SK-N-MC (cell line): ENCODE measurements at regions not wholly inside any gene's neighbourhood (a gene's known extent, or its start where the extent isn't known, plus 50 kb on each side); places are given as distances from the start of the nearest gene placed in this dataset.

Experiments used
- DNase-seq: peaks from one replicate; pipeline ENCODE4 v3.0.0-alpha.2; 2011; ENCODE audit warnings: low read depth, low spot score
- H3K27ac ChIP-seq: fragments of 200-600 bp; sonication (generic); 2 replicates; pipeline ENCODE4 v1.5.1; 2016; ENCODE audit warnings: mixed run types
- H3K36me3 ChIP-seq: fragments of 200-600 bp; sonication (generic); 2 replicates; pipeline ENCODE4 v1.6.1; 2017; ENCODE audit warnings: antibody characterized with exemption, low read length, mixed read lengths; ENCODE audit not compliant: insufficient read depth
- H3K4me3 ChIP-seq: fragments of 200-600 bp; sonication (generic); 2 replicates; pipeline ENCODE4 v1.5.1; 2016
- H3K9ac ChIP-seq: fragments of 200-600 bp; sonication (generic); 2 replicates; pipeline ENCODE4 v1.8.0; 2017; ENCODE audit warnings: mixed run types, mixed read lengths; ENCODE audit not compliant: insufficient read length
- H3K9me3 ChIP-seq: fragments of 200-600 bp; sonication (generic); 2 replicates; pipeline ENCODE4 v1.6.1; 2017; ENCODE audit warnings: low read depth, mild to moderate bottlenecking, antibody characterized with exemption, low read length, moderate library complexity, mixed read lengths
- EZH2 ChIP-seq: fragments of 200-600 bp; sonication (generic); IDR thresholded peaks from one replicate; pipeline ENCODE4 v1.6.1; 2017; ENCODE audit warnings: antibody characterized with exemption
- FOXP2 ChIP-seq: optimal IDR thresholded peaks from 2 replicates; pipeline ENCODE3; 2011; ENCODE audit warnings: mild to moderate bottlenecking, moderate library complexity; ENCODE audit not compliant: insufficient read depth; ENCODE audit errors: extremely low read length, control extremely low read depth
- POLR2AphosphoS5 ChIP-seq: IDR thresholded peaks from 2 replicates; pipeline ENCODE4 v1.6.1; 2012; ENCODE audit warnings: mild to moderate bottlenecking, low read depth, low read length, borderline replicate concordance

DNA sequence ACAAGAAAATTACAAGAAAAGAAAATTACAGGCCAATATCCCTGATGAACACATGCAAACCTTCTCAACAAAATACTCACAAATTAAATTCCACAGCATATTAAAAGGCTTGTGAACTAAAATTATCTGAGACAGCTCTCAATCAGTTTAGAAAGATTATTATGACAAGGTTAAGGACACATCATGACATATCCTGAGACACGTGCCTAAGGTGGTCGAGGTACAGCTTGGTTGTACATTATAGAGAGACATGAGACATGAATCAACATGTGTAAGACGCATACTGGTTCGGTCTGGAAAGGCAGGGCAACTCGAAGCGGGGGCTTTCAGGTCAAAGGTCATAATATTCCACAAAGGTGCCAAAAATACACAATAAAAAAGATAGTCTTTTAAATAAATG, 598.3 kb upstream of the REG3G start:
- Histone ChIP-seq H3K36me3 (no peaks in the 10 kb centered on the region), H3K4me3 (no peak overlapping the region), H3K9ac (no peak overlapping the region), H3K27ac (peak overlapping the region; percentile 68), H3K9me3 (no peaks in the 10 kb centered on the region)
- TF ChIP-seq FOXP2 (no peak), POLR2AphosphoS5 (no peak), EZH2 (no peak)
- DNase-seq = no peak

DNA sequence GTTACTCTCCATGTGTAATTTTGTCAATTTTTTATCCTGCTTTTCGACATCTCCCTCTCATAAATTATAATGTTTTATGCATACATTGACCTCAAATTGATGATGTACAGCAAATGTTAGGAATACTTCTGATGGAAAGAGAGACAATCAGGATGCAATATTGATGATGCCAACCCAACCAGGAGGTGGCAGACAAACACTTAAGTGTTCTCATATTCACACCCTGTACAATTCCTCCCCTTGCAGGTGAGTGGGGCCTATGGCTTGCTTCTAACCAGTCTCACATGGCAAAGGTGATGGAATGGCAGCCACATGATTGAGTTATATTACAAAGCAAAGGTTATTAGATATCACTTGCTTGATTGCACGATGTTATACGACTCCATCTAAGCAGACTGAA, 594.3 kb upstream of the REG3G start:
- TF ChIP-seq POLR2AphosphoS5 (no peak), EZH2 (no peak), FOXP2 (no peak)
- DNase-seq = no peak
- Histone ChIP-seq H3K9me3 (no peaks in the 10 kb centered on the region), H3K4me3 (no peak overlapping the region), H3K9ac (no peak overlapping the region), H3K27ac (no peak overlapping the region), H3K36me3 (no peaks in the 10 kb centered on the region)

DNA sequence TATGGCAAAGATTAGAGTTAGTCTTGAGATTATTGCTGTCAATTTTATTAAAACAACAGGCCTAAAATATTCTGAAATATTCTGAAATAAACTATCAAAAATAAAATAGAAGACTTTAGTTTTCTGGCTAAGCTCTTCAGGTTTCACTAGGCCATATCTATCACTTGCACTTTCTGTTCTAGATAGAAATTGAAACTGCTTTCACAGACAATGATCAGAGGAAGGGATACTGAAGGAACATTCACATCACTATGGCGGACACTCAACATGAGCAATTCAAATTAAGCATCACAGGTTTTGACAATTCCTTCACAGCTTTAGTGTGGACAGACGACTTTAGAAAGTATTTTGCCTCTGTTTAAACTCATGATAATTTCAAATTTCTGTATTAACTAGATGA, 586.4 kb upstream of the REG3G start:
- no peak for TF ChIP-seq POLR2AphosphoS5
- TF ChIP-seq FOXP2 = no peak
- TF ChIP-seq EZH2 = no peak
- DNase-seq = no peak
- no peaks in the 10 kb centered on the region; the same call in 1 of the 2 replicates for H3K9me3 ChIP-seq
- H3K36me3 ChIP-seq = no peaks in the 10 kb centered on the region
- H3K27ac ChIP-seq = no peak overlapping the region
- H3K9ac ChIP-seq = no peak overlapping the region
- no peak overlapping the region for H3K4me3 ChIP-seq

DNA sequence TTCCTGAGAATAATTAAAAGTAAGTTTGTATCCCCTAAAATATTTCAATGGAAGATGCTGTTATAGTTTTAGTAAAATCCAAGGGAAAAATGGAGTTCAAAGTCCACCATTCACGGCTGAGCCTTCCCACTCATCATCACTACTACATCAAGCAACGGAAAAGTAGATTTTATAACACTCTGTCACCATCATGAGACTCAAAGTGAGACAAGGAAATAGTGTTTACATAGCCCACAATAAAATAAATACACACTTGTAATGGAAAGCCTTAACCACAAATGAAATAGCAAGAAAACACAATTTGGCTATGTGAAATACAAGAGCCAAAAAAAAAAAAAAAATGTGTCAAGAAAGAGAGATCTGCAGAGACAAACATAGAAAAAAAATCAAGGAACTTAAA, 569.9 kb upstream of the REG3G start:
- no peaks in the 10 kb centered on the region for H3K36me3 ChIP-seq
- no peak for DNase-seq
- no peaks in the 10 kb centered on the region for H3K9me3 ChIP-seq
- 0 out of 2 replicates have a peak overlapping the region, but pooled peaks have one; percentile 7 for H3K4me3 ChIP-seq
- TF ChIP-seq EZH2 (no peak), FOXP2 (no peak), POLR2AphosphoS5 (no peak)
- no peak overlapping the region for H3K9ac ChIP-seq
- H3K27ac ChIP-seq = no peak overlapping the region

DNA sequence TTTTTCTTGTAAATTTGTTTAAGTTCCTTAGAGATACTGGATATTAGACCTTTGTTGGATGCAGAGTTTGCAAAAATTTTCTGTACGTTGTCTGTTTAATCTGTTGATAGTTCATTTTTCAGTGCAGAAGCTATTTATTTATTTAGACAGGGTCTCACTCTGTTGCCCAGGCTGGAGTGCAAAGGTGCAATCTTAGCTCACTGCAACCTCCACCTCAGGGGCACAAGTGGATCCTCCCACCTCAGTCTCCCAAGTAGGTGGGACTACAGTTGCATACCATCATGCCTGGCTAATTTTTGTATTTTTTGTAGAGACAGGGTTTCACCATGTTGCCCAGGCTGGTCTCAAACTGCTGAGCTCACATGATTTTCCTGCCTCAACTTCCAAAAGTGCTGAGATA, 568.2 kb upstream of the REG3G start:
- no peak overlapping the region for H3K4me3 ChIP-seq
- H3K9me3 ChIP-seq = no peaks in the 10 kb centered on the region
- TF ChIP-seq EZH2 = no peak
- no peak for TF ChIP-seq FOXP2
- TF ChIP-seq POLR2AphosphoS5 = no peak
- H3K27ac ChIP-seq = no peak overlapping the region
- DNase-seq = no peak
- H3K36me3 ChIP-seq = no peaks in the 10 kb centered on the region
- no peak overlapping the region for H3K9ac ChIP-seq

DNA sequence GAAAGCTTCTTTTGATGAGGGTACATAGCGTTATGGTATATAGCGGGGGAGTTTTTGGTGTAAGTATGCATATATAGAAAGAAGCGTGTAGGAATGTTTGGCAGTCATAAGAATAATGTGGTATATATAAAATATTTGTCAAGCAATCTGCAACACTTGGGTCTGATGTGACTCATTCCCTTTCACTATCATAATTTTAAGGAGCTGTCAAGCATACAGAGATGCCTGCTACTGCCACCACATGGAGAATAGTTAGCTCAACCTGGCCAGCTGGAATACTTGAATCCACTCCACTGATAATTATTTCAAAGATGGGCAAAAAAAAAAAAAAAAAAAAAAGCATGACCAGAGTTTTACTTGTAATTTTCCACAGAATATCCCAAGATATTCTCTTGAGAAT, 559.8 kb upstream of the REG3G start:
- TF ChIP-seq EZH2 (no peak), FOXP2 (no peak), POLR2AphosphoS5 (no peak)
- H3K36me3 ChIP-seq = no peaks in the 10 kb centered on the region
- DNase-seq = no peak

DNA sequence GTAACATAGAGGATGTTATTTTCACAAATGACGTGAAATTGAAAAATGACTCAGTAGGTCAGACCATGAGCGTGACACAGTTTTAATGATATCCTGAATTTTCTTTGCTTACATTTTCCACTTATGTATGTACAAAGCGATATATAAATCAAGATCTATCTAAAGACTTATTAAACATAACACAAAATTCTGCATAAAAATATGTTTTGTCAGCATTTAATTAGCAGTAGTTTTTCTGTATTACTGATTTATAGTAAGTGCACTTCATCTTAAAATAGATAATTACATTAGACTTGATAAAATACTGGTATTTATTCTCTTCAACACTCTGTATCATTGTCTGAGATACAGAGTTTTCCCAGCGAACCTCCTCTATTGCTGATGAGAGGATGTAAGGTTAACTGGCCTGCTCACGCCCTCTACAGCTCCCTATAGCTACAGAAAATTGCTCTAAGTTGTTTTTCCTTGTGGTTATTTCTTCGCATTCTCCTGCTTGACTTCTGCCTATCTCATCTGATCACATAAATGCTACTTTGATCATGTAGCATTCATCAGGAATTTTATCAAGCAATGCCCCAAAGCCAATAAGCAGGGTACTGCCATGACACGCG, 548.8 kb upstream of the REG3G start:
- H3K4me3 ChIP-seq = no peak overlapping the region
- DNase-seq = no peak
- TF ChIP-seq FOXP2 (no peak), POLR2AphosphoS5 (no peak), EZH2 (no peak)
- H3K9ac ChIP-seq = no peak overlapping the region
- H3K36me3 ChIP-seq = no peaks in the 10 kb centered on the region
- H3K9me3 ChIP-seq = no peaks in the 10 kb centered on the region
- no peak overlapping the region for H3K27ac ChIP-seq

More for the DNA sequence above, 559.8 kb upstream of the REG3G start:
- H3K4me3 ChIP-seq = no peak overlapping the region
- no peaks in the 10 kb centered on the region for H3K9me3 ChIP-seq
- no peak overlapping the region for H3K27ac ChIP-seq
- H3K9ac ChIP-seq = no peak overlapping the region

DNA sequence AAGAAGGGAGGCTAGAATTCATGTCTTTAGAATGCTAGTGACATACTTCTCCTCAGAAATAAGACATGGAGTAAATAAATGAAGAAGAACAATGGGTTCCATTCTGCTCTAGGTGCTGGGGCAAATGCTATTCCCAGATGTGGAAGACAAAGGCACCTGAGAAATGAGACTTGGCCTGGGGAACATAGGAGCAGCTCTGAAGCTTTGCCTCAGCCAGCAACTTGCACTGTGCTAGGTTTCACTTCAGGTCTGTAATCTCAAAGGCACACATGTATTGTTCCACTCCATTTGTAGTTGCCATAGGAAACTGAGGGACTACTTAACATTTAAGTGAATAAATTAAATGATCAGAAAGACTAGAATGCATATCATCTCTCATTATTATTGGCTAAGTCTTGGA, 538.9 kb upstream of the REG3G start:
- Histone ChIP-seq H3K4me3 (peak overlapping the region; percentile 63), H3K9ac (peak overlapping the region; percentile 55)

DNA sequence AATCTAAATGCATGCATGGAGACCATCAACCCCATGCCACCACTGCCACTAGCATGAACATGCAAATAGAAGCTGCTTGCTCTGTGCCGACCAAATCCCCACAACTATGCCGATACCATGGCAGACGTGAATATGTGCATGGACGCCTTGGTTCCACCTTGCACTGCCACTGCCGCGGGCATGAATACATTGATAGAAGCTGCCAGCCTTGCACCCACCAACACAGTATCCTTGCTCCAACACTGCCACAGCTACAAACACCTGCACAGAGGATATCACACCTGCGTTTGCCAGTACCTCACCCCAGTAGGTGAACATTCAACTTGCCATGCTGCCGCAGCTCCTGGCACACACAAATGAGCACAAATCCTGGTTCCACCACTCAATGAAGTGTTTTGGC, 527.4 kb upstream of the REG3G start:
- no peak overlapping the region for H3K9ac ChIP-seq
- no peak for TF ChIP-seq EZH2
- TF ChIP-seq POLR2AphosphoS5 = no peak
- no peak for TF ChIP-seq FOXP2
- peaks cover 3% of the 10 kb centered on the region; the same call in 1 of the 2 replicates for H3K9me3 ChIP-seq
- no peak for DNase-seq
- no peaks in the 10 kb centered on the region for H3K36me3 ChIP-seq
- no peak overlapping the region for H3K27ac ChIP-seq
- H3K4me3 ChIP-seq = no peak overlapping the region

More for the DNA sequence above, 538.9 kb upstream of the REG3G start:
- Histone ChIP-seq H3K36me3 (no peaks in the 10 kb centered on the region), H3K27ac (no peak overlapping the region), H3K9me3 (no peaks in the 10 kb centered on the region)
- DNase-seq = no peak
- no peak for TF ChIP-seq POLR2AphosphoS5
- no peak for TF ChIP-seq EZH2
- no peak for TF ChIP-seq FOXP2
